Right lobe of liver (tissue), 6 donors: ENCODE measurements at regions not wholly inside any gene's neighbourhood (a gene's known extent, or its start where the extent isn't known, plus 50 kb on each side); places are given as distances from the start of the nearest gene placed in this dataset.

Source experiments
- ATAC-seq, 4 donors: fragments of 200-7000 bp; cut with Tn5 transposase; one replicate each; pipeline ENCODE4 v1.9.1; 2020; ENCODE audit warnings: mild to moderate bottlenecking in 4 of 4, moderate library complexity in 4 of 4
- DNase-seq, 3 donors: peaks; one replicate each; pipeline ENCODE4 v3.0.0-alpha.2; 2020
- H3K27ac ChIP-seq, 3 donors: fragments of 200-600 bp; one replicate each; pipeline ENCODE4 v1.8.0; 2022
- H3K27me3 ChIP-seq, 2 donors: fragments of 200-600 bp; one replicate each; pipeline ENCODE4 v1.8.0; 2022
- H3K36me3 ChIP-seq, 4 donors: fragments of 200-600 bp; sonication (generic) in 1 of 4; one replicate each; pipeline versions ENCODE4 v1.5.1 to v1.8.0; 2017 to 2022; ENCODE audit warnings: control low read depth in 1 of 4
- H3K4me1 ChIP-seq, 4 donors: fragments of 200-600 bp; sonication (generic) in 1 of 4; one replicate each; pipeline versions ENCODE4 v1.5.1 to v1.8.0; 2017 to 2022; ENCODE audit warnings: control low read depth in 1 of 4
- H3K4me3 ChIP-seq, 3 donors: fragments of 200-600 bp; one replicate each; pipeline ENCODE4 v1.8.0; 2022
- H3K9me3 ChIP-seq, 4 donors: fragments of 200-600 bp; sonication (generic) in 1 of 4; one replicate each; pipeline versions ENCODE4 v1.5.1 to v1.8.0; 2017 to 2022; ENCODE audit warnings: control low read depth in 1 of 4
- CTCF ChIP-seq, 4 donors: fragments of 200-600 bp in 3 of 4; fragments of 450-650 bp in 1 of 4; IDR thresholded peaks; one replicate each; pipeline versions ENCODE4 v1.5.1 to v1.8.0; 2016 to 2022; ENCODE audit warnings: antibody characterized with exemption in 4 of 4, mild to moderate bottlenecking in 2 of 4
- POLR2A ChIP-seq: fragments of 450-650 bp; IDR thresholded peaks from one replicate; pipeline ENCODE4 v1.6.1; 2017; ENCODE audit warnings: antibody characterized with exemption, mild to moderate bottlenecking
- WGBS: methylation state at CpG from one replicate; pipeline ENCODE4 v1.1.6; 2018; ENCODE audit warnings: low coverage, low lambda C conversion rate; ENCODE audit not compliant: insufficient coverage; ENCODE audit errors: missing lambda C conversion rate; 5-methylcytosine and 5-hydroxymethylcytosine counted together
- intact Hi-C, 2 donors: fragments of 100-400 bp; cut with DNase I; formaldehyde crosslinking; loops; one replicate each; pipeline versions ENCODE4 v1.11.2 to v1.14.1; 2022
- donor health status: DM: no; HTN: yes; CAD: no.
- donor health status: DM: no; HTN: no; CAD: no.
- donor health status: DM: no; HTN: no; CAD: no.
- donor health status: DM: no; HTN: yes; CAD: no.
- donor health status: DM: no; HTN: yes; CAD: no.

- TF ChIP-seq CTCF (IDR thresholded peaks at IDR 0.05) (no peak), POLR2A (no peak)
- H3K27ac ChIP-seq: no peak overlapping the region
- H3K4me1 ChIP-seq: no peaks in the 10 kb centered on the region
- H3K4me3 ChIP-seq: no peak overlapping the region
- no peaks in the 10 kb centered on the region for H3K36me3 ChIP-seq
- H3K27me3 ChIP-seq: no peaks in the 10 kb centered on the region
- no peak for DNase-seq
- H3K9me3 ChIP-seq: no peaks in the 10 kb centered on the region
- intact Hi-C loops: no loop called here
- no peak for ATAC-seq
- WGBS: 83% methylated on average over 3 of the region's 4 CpGs
Observed at GRCh38 chr9:90449213-90449925, 193.3 kb downstream of the DIRAS2 start.

GRCh38 chr9:90451804-90452203, 190.8 kb downstream of the DIRAS2 start:
- TF ChIP-seq POLR2A: no peak
- no peaks in the 10 kb centered on the region for H3K4me1 ChIP-seq
- ATAC-seq: no peak
- H3K9me3 ChIP-seq: no peaks in the 10 kb centered on the region
- no peak for DNase-seq
- H3K4me3 ChIP-seq: no peak overlapping the region
- H3K36me3 ChIP-seq: no peaks in the 10 kb centered on the region
- intact Hi-C loops: no loop called here
- WGBS: 18% methylated on average over 1 of the region's 1 CpG
- H3K27ac ChIP-seq: no peak overlapping the region
- no peaks in the 10 kb centered on the region for H3K27me3 ChIP-seq

- ATAC-seq (no peak), DNase-seq (no peak)
- H3K9me3 ChIP-seq: no peaks in the 10 kb centered on the region
- WGBS: 65% methylated on average over 4 of the region's 4 CpGs
- H3K27me3 ChIP-seq: no peaks in the 10 kb centered on the region
- H3K36me3 ChIP-seq: no peaks in the 10 kb centered on the region
- H3K4me1 ChIP-seq: no peaks in the 10 kb centered on the region
- intact Hi-C loops: no loop called here
- H3K4me3 ChIP-seq: no peak overlapping the region
- H3K27ac ChIP-seq: no peak overlapping the region
- TF ChIP-seq POLR2A: no peak
- no peak for TF ChIP-seq CTCF (IDR thresholded peaks at IDR 0.05)
Observed at GRCh38 chr9:90455316-90455715, 187.3 kb downstream of the DIRAS2 start.

GRCh38 chr9:90457386-90458190, 185.0 kb downstream of the DIRAS2 start:
- 70% methylated on average over 6 of the region's 9 CpGs for WGBS
- Histone ChIP-seq H3K36me3 (no peaks in the 10 kb centered on the region), H3K9me3 (no peaks in the 10 kb centered on the region), H3K4me1 (no peaks in the 10 kb centered on the region), H3K27me3 (no peaks in the 10 kb centered on the region), H3K4me3 (no peak overlapping the region), H3K27ac (no peak overlapping the region)
- no peak for TF ChIP-seq POLR2A
- no peak for TF ChIP-seq CTCF (IDR thresholded peaks at IDR 0.05)
- intact Hi-C loops: no loop called here
- ATAC-seq (no peak), DNase-seq (no peak)

- ATAC-seq: peak; percentile 98 to 100 (median 100)
- Histone ChIP-seq H3K4me1 (no peaks in the 10 kb centered on the region), H3K27ac (no peak overlapping the region), H3K36me3 (no peaks in the 10 kb centered on the region), H3K27me3 (no peaks in the 10 kb centered on the region), H3K4me3 (no peak overlapping the region), H3K9me3 (no peaks in the 10 kb centered on the region)
- intact Hi-C loops: no loop called here
- DNase-seq: peak; percentile 62 to 75 (median 73)
- 52% methylated on average over 3 of the region's 4 CpGs for WGBS
- TF ChIP-seq POLR2A (no peak), CTCF (IDR thresholded peaks at IDR 0.05) (peak; percentile 45 to 69 (median 58))
Observed at GRCh38 chr9:90458485-90458884, 184.1 kb downstream of the DIRAS2 start.
